Transverse colon (tissue), 4 donors: ENCODE measurements at regions not wholly inside any gene's neighbourhood (a gene's known extent, or its start where the extent isn't known, plus 50 kb on each side); places are given as distances from the start of the nearest gene placed in this dataset.

Experiments used
- DNase-seq: peaks from one replicate; pipeline ENCODE4 v3.0.0-alpha.2; 2019
- H3K27ac ChIP-seq, 4 donors: fragments of 200-600 bp; sonication (generic); 2 replicates each; pipeline ENCODE4 v1.5.1; 2016 to 2018; ENCODE audit warnings: inconsistent platforms in 4 of 4
- H3K27me3 ChIP-seq: fragments of 200-600 bp; sonication (generic); 2 replicates; pipeline ENCODE4 v1.5.1; 2017; ENCODE audit warnings: inconsistent platforms
- H3K36me3 ChIP-seq, 4 donors: fragments of 200-600 bp; sonication (generic); 2 replicates each; pipeline ENCODE4 v1.5.1; 2017 to 2019; ENCODE audit warnings: inconsistent platforms in 4 of 4
- H3K4me1 ChIP-seq, 4 donors: fragments of 200-600 bp; sonication (generic); 2 replicates each; pipeline ENCODE4 v1.5.1; 2017 to 2020; ENCODE audit warnings: inconsistent platforms in 4 of 4
- H3K4me3 ChIP-seq, 4 donors: fragments of 200-600 bp; sonication (generic); 1 replicate in 1 of 4; 2 replicates in 3 of 4; pipeline versions ENCODE4 v1.5.1 to v1.6.1; 2017 to 2019; ENCODE audit warnings: inconsistent platforms in 4 of 4
- H3K9me3 ChIP-seq, 2 donors: fragments of 200-600 bp; sonication (generic); 2 replicates each; pipeline ENCODE4 v1.5.1; 2017 to 2019; ENCODE audit warnings: inconsistent platforms in 2 of 2
- CTCF ChIP-seq, 5 experiments: fragments of 200-600 bp in 3 of 5; fragments of 450-650 bp in 2 of 5; sonication (generic) in 3 of 5; IDR thresholded peaks; 1 replicate in 2 of 5; 2 replicates in 3 of 5; pipeline ENCODE4 v1.5.1; 2016 to 2017; ENCODE audit warnings: antibody characterized with exemption in 5 of 5, inconsistent platforms in 3 of 5, mild to moderate bottlenecking in 2 of 5, moderate library complexity in 1 of 5
- EP300 ChIP-seq: sonication (generic); formaldehyde crosslinking; IDR thresholded peaks from one replicate; pipeline ENCODE4 v1.6.1; 2017; ENCODE audit warnings: antibody characterized with exemption, low read depth
- POLR2A ChIP-seq: fragments of 450-650 bp; IDR thresholded peaks from one replicate; pipeline ENCODE4 v1.6.1; 2016; ENCODE audit warnings: antibody characterized with exemption, mild to moderate bottlenecking, moderate library complexity
- POLR2AphosphoS5 ChIP-seq, 3 donors: sonication (generic); formaldehyde crosslinking; IDR thresholded peaks; one replicate each; pipeline ENCODE4 v1.6.1; 2016; ENCODE audit warnings: antibody characterized with exemption in 3 of 3
- WGBS, 2 donors: methylation state at CpG; one replicate each; pipeline ENCODE4 v1.1.5; 2018; ENCODE audit warnings: low coverage in 1 of 2; 5-methylcytosine and 5-hydroxymethylcytosine counted together
- in situ Hi-C, 4 donors: fragments of 200-750 bp; cut with MboI; loops; one replicate each; pipeline versions ENCODE4 v1.15.0 to v1.15.1; 2017; ENCODE audit warnings: low sequenced_read_pairs in 3 of 4, low pct_ligation_motif_present in 1 of 4, low pct_unique_long_range_greater_than_20kb in 1 of 4
- intact Hi-C: fragments of 100-400 bp; cut with DNase I; formaldehyde crosslinking; loops from one replicate; pipeline ENCODE4 v1.15.1; 2023; ENCODE audit warnings: low total_unique reads

GRCh38 chr1:173417563-173417962, 59.6 kb upstream of the PRDX6 start:
- Histone ChIP-seq H3K4me3 (no peak overlapping the region), H3K27me3 (no peaks in the 10 kb centered on the region), H3K4me1 (peaks cover 0 to 15% (median 4%) of the 10 kb centered on the region in 4 donors), H3K36me3 (no peaks in the 10 kb centered on the region), H3K9me3 (no peaks in the 10 kb centered on the region), H3K27ac (no peak overlapping the region)
- TF ChIP-seq CTCF (IDR thresholded peaks at IDR 0.05) (no peak), POLR2A (no peak), POLR2AphosphoS5 (IDR thresholded peaks at IDR 0.05) (no peak), EP300 (no peak)
- intact Hi-C loops (no loop called here), in situ Hi-C loops (loop anchor here in 3 of 4 donors (10.0 to 25.0 kb wide), 2 partner anchors 673 to 680 kb away; no protein-coding TSS in a partner anchor)
- no peak for DNase-seq
- WGBS, 2 donors, result 43% methylated on average over 1 of the region's 1 CpG

- intact Hi-C loops, result no loop called here
- TF ChIP-seq CTCF (IDR thresholded peaks at IDR 0.05) (no peak), POLR2A (no peak), POLR2AphosphoS5 (IDR thresholded peaks at IDR 0.05) (no peak), EP300 (no peak)
- no peak for DNase-seq
- Histone ChIP-seq H3K27me3 (no peaks in the 10 kb centered on the region), H3K9me3 (no peaks in the 10 kb centered on the region), H3K27ac (no peak overlapping the region), H3K4me1 (peaks cover 0 to 18% (median 4%) of the 10 kb centered on the region in 4 donors), H3K36me3 (no peaks in the 10 kb centered on the region), H3K4me3 (no peak overlapping the region)
- WGBS, 2 donors, result 73 to 89% methylated on average over 5 to 11 of the region's 11 CpGs
- in situ Hi-C loops, result loop anchor here in 3 of 4 donors (10.0 to 25.0 kb wide), 2 partner anchors 674 to 681 kb away; no protein-coding TSS in a partner anchor
These were observed 58.8 kb upstream of the PRDX6 start for GRCh38 chr1:173418107-173418985.

GRCh38 chr1:173420330-173420806, 56.8 kb upstream of the PRDX6 start:
- H3K27me3 ChIP-seq, result no peaks in the 10 kb centered on the region
- 8 to 12% methylated on average over 7 of the region's 7 CpGs for WGBS, 2 donors
- H3K27ac ChIP-seq, result peak overlapping the region in 2 of 4 donors; percentile 33 to 38
- TF ChIP-seq CTCF (IDR thresholded peaks at IDR 0.05), result peak; percentile 88 to 93 (median 90)
- TF ChIP-seq POLR2AphosphoS5 (IDR thresholded peaks at IDR 0.05), result peak in 1 of 3 donors; percentile 30
- TF ChIP-seq EP300, result no peak
- no peak for TF ChIP-seq POLR2A
- H3K4me3 ChIP-seq, result no peak overlapping the region
- H3K4me1 ChIP-seq, result peaks cover 0 to 31% (median 10%) of the 10 kb centered on the region in 4 donors
- H3K36me3 ChIP-seq, result no peaks in the 10 kb centered on the region
- DNase-seq, result peak; percentile 60
- intact Hi-C loops (loop anchor here (10.0 kb wide), 1 partner anchor 404 kb away; the partner anchor contains the start of genes CENPL and DARS2), in situ Hi-C loops (loop anchor here in 1 of 4 donors (25.0 kb wide), 1 partner anchor 683 kb away; no protein-coding TSS in a partner anchor)
- no peaks in the 10 kb centered on the region for H3K9me3 ChIP-seq

- 73% methylated on average over 2 to 4 of the region's 4 CpGs for WGBS, 2 donors
- H3K27me3 ChIP-seq, result no peaks in the 10 kb centered on the region
- H3K27ac ChIP-seq, result no peak overlapping the region
- TF ChIP-seq EP300 (no peak), CTCF (IDR thresholded peaks at IDR 0.05) (no peak), POLR2AphosphoS5 (IDR thresholded peaks at IDR 0.05) (no peak), POLR2A (no peak)
- H3K4me1 ChIP-seq, result peaks cover 4 to 40% (median 14%) of the 10 kb centered on the region in 4 donors
- H3K36me3 ChIP-seq, result no peaks in the 10 kb centered on the region
- in situ Hi-C loops (loop anchor here in 1 of 4 donors (25.0 kb wide), 1 partner anchor 684 kb away; no protein-coding TSS in a partner anchor), intact Hi-C loops (loop anchor here (10.0 kb wide), 1 partner anchor 404 kb away; the partner anchor contains the start of genes CENPL and DARS2)
- DNase-seq, result no peak
- H3K9me3 ChIP-seq, result no peaks in the 10 kb centered on the region
- H3K4me3 ChIP-seq, result no peak overlapping the region
These were observed 55.8 kb upstream of the PRDX6 start for GRCh38 chr1:173421286-173421685.
